HG02943 (cell line): ENCODE measurements at regions not wholly inside any gene's neighbourhood (a gene's known extent, or its start where the extent isn't known, plus 50 kb on each side); places are given as distances from the start of the nearest gene placed in this dataset.

Experiments used
- ATAC-seq: cut with Tn5 transposase; IDR thresholded peaks from one replicate; pipeline ENCODE4 v1.9.1; 2021; ENCODE audit warnings: mild to moderate bottlenecking, low read depth, moderate library complexity; ENCODE audit not compliant: unreplicated experiment

- ATAC-seq, result no peak
Observed at GRCh38 chr2:156647377-156648010, 211.3 kb downstream of the GPD2 start.

- no peak for ATAC-seq
Observed at GRCh38 chr2:156648522-156648921, 212.3 kb downstream of the GPD2 start.

DNA sequence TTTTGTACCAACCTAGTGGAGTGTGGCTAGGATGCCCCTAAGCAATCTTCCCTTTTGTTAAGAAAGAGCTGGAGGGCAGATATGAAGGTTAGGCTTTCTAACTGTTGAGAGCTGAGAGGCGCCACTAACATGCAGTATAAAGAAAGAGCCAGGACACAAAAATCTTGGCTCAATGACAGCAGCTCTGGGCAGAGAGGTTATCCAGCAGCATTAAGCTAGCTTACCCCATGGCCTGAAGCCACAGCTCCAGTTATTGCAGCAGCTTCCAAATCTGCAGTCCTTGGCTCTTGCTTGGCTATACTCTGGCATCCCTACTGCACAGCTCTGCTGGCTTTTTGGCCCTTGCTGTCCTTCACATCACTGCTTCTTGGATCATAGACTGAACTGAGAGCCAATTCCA lies 213.4 kb downstream of the GPD2 start:
- no peak for ATAC-seq

- ATAC-seq, result no peak
Observed at GRCh38 chr2:156652691-156653090, 216.5 kb downstream of the GPD2 start.

DNA sequence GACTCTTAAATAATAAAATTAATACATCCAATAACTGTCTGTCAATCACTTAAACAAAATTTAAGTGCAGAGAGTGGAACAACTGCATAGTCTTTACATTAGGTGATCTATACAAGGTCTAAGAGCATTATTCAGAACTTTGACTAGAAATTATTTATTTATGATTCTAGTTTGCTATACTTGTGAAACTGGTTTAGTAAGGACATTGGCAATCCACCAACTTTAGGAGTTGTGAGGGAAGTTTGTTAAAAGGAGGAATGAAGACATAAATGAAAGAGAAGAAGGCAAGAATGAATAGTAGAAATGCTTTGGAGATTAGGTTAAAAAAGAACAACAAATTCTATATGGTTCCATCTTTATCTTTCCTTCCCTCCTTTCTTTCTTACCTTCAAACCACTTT lies 217.5 kb downstream of the GPD2 start:
- ATAC-seq, result no peak

- ATAC-seq, result no peak
Observed at GRCh38 chr2:156657809-156658208, 221.6 kb downstream of the GPD2 start.

- no peak for ATAC-seq
Observed at GRCh38 chr2:156659694-156660093, 223.5 kb downstream of the GPD2 start.

- ATAC-seq, result peak; percentile 66
Observed at GRCh38 chr2:156663757-156664409, 227.7 kb downstream of the GPD2 start.

- no peak for ATAC-seq
Observed at GRCh38 chr2:156666130-156666785, 230.1 kb downstream of the GPD2 start.

DNA sequence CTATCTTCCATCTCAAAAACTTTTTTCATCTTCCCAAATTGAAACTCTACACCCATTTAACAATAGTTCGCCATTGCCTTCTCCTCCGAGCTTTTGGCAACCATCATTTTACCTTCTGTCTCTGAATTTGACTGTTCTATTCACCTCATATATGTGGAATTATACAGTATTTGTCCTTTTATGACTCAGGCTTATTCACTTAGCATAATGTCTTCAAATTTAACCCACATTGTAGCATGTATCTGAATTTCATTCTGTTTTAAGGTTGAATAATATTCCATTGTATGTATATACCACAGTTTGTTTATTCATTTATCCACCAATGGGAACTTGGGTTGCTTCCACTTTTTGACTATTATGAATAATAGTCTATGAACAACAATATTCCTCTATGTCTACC lies 233.9 kb downstream of the GPD2 start:
- ATAC-seq, result no peak

DNA sequence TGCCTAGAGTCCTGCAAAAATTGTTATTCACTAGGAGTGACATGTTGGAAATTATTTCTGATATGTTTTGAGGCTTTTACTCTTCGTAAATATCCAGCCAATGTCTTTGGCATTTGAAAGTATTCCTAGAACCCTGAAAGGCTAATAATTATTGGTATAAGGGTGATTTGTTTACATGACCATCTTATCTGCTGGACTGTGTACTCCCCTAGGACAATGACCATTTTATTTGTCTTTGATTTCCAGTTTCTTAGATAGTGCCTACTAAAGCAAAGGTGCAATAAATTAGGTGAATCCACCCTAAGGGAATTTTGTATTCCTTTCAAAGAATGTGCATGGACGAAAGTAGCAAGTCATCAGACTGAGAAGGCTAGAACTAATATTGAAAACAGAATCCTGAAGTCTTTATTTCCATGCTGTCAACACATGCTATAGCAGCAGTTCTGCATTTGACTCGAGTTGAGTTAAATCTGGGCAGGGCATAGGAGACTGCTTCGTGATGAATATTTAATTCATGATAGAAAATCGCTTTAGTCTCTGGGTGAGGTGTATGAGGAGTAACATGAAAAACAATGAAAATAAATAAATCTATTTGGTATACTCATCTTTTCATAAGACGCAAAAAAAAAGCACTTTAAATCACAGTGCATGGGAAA lies 235.7 kb downstream of the GPD2 start:
- ATAC-seq, result no peak

DNA sequence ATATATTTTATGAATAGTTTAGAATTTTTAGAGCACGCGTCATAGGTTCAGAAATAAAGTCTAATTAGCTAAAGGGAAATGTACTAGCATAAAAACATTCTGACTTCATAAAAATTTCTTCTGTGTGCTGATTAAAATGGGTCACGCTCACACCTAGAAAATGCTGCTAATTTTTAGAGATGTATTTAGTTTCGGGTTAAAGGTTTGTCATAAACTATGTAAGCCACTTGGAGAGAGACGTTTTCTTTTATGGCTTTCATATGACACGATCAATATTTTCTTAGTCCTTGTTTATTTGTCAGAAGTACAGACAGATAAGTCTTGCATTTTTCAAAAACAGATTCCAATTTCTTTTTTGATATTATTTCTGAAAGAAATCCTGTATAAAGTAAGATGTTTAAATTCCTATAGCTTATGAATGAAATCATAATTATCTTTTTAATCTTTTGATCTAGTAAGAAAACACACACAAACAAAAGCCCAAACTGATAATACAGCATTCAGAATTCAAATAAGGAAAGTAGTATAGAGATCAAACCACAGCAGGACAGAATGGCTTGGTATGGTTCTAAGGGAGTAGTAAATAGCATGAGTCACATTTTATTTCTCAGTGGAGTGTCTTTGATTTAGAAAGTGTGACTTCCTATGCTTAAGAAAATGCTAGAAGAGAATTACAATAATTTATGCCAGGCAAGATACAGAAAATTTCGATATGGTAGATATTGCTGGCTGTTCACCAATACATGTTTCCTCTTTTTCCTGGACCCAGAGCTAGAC lies 236.6 kb downstream of the GPD2 start:
- no peak for ATAC-seq

GRCh38 chr2:156673333-156673615 lies 237.1 kb downstream of the GPD2 start:
- ATAC-seq, result no peak

- ATAC-seq, result no peak
Observed at GRCh38 chr2:156673981-156674380, 237.8 kb downstream of the GPD2 start.

GRCh38 chr2:156675896-156676295 lies 239.7 kb downstream of the GPD2 start:
- no peak for ATAC-seq

GRCh38 chr2:156679820-156680219 lies 243.6 kb downstream of the GPD2 start:
- ATAC-seq, result no peak

- ATAC-seq, result no peak
Observed at GRCh38 chr2:156680266-156680665, 244.1 kb downstream of the GPD2 start.

- ATAC-seq, result no peak
Observed at GRCh38 chr2:156687126-156687525, 250.9 kb downstream of the GPD2 start.

DNA sequence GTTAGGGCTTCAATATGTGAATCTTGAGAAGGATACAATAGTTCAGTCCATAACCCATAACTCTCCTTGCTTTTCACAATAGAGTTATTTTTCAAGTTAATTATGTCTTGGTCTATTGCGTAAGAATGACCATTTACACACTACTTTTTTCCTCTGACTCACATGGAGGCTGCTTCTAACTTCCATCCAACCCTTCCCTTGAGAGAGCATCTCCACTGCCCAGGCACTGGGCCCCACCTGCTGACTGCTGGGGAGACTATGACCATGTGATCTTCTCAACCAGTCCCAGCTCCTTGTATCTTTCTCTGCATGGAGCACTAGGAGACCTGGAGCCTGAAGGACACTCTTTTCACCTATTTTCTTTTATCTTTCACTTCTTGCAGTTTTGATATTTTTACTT lies 251.5 kb downstream of the GPD2 start:
- no peak for ATAC-seq

GRCh38 chr2:156689939-156690338 lies 253.8 kb downstream of the GPD2 start:
- ATAC-seq, result no peak

DNA sequence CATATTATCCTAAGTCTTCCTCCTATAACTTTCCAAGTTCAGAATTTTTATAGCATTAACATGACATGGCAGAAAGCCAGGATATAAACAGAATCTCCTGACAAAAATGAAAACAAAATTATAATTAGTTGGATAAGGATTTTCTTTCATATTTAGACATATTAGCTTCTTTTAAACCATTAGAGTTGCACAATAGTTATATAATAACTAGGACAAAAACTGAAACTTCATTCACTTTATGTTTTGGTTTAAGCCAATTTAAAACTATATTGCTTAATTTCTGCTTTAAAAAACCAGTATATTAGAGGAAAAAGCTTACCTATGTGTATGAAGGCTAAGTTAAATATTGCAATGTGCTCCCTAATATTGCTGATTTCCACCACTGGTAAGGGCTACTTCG lies 254.8 kb downstream of the GPD2 start:
- ATAC-seq, result no peak
